ENCODE measurements at regions not wholly inside any gene's neighbourhood (a gene's known extent, or its start where the extent isn't known, plus 50 kb on each side); places are given as distances from the start of the nearest gene placed in this dataset.

GRCh38 chr13:63472711-63473110 is 2057.1 kb upstream of the PCDH20 start (continued):
- no peak for TF ChIP-seq OSR1 (CRISPR knock-in tag; IDR thresholded peaks at IDR 0.05)
- TF ChIP-seq CSDC2 (CRISPR knock-in tag; IDR thresholded peaks at IDR 0.05): no peak
- TF ChIP-seq TOX (CRISPR knock-in tag; IDR thresholded peaks at IDR 0.05; ENCODE audit: borderline replicate concordance): no peak
- no peak for TF ChIP-seq GLIS3 (CRISPR knock-in tag; IDR thresholded peaks at IDR 0.05)
- TF ChIP-seq ARNTL (CRISPR knock-in tag; IDR thresholded peaks at IDR 0.05; ENCODE audit: borderline replicate concordance, low read depth): no peak

GRCh38 chr13:63463782-63464610 is 2048.3 kb upstream of the PCDH20 start:
- ATAC-seq: no peak

GRCh38 chr13:63460462-63461090 is 2044.9 kb upstream of the PCDH20 start:
- no peak for ATAC-seq
- no peak for TF ChIP-seq ZFP3 (CRISPR knock-in tag; IDR thresholded peaks at IDR 0.05)
- TF ChIP-seq TOX (CRISPR knock-in tag; IDR thresholded peaks at IDR 0.05; ENCODE audit: borderline replicate concordance): no peak
- TF ChIP-seq CSRNP3 (CRISPR knock-in tag; IDR thresholded peaks at IDR 0.05): no peak
- no peak for TF ChIP-seq BACH2 (CRISPR knock-in tag; IDR thresholded peaks at IDR 0.05; ENCODE audit: borderline replicate concordance)
- TF ChIP-seq ESRRG (CRISPR knock-in tag; IDR thresholded peaks at IDR 0.05): no peak

More at GRCh38 chr13:63463782-63464610, 2048.3 kb upstream of the PCDH20 start:
- no peak for TF ChIP-seq TSHZ2 (CRISPR knock-in tag; IDR thresholded peaks at IDR 0.05)
- TF ChIP-seq CSRNP3 (CRISPR knock-in tag; IDR thresholded peaks at IDR 0.05): no peak
- no peak for TF ChIP-seq ZNF8 (CRISPR knock-in tag; IDR thresholded peaks at IDR 0.05)
- TF ChIP-seq CSDC2 (CRISPR knock-in tag; IDR thresholded peaks at IDR 0.05): no peak
- TF ChIP-seq PATZ1 (CRISPR knock-in tag; IDR thresholded peaks at IDR 0.05; ENCODE audit: borderline replicate concordance): no peak
- TF ChIP-seq CREB5 (CRISPR knock-in tag; IDR thresholded peaks at IDR 0.05; ENCODE audit: low read depth): no peak
- TF ChIP-seq ESRRG (CRISPR knock-in tag; IDR thresholded peaks at IDR 0.05): no peak
- no peak for TF ChIP-seq ARNTL (CRISPR knock-in tag; IDR thresholded peaks at IDR 0.05; ENCODE audit: borderline replicate concordance, low read depth)
- no peak for TF ChIP-seq SNAI2 (CRISPR knock-in tag; IDR thresholded peaks at IDR 0.05)

- TF ChIP-seq OSR1 (CRISPR knock-in tag; IDR thresholded peaks at IDR 0.05) (no peak), TSHZ2 (CRISPR knock-in tag; IDR thresholded peaks at IDR 0.05) (no peak), GLIS3 (CRISPR knock-in tag; IDR thresholded peaks at IDR 0.05) (no peak), PPARA (CRISPR knock-in tag; IDR thresholded peaks at IDR 0.05; ENCODE audit: borderline replicate concordance) (no peak)
- ATAC-seq: no peak
Measured at GRCh38 chr13:63457186-63457585, 2041.5 kb upstream of the PCDH20 start.
